Upper lobe of right lung (tissue), 1 donor: ENCODE measurements at regions not wholly inside any gene's neighbourhood (a gene's known extent, or its start where the extent isn't known, plus 50 kb on each side); places are given as distances from the start of the nearest gene placed in this dataset.

ENCODE experiments used
- ATAC-seq: fragments of 200-7000 bp; cut with Tn5 transposase; one replicate; pipeline ENCODE4 v1.9.1; 2020; ENCODE audit warnings: mild to moderate bottlenecking, moderate library complexity
- DNase-seq: peaks from one replicate; pipeline ENCODE4 v3.0.0-alpha.2; 2020
- H3K27ac ChIP-seq: fragments of 200-600 bp; one replicate; pipeline ENCODE4 v1.8.0; 2022
- H3K27me3 ChIP-seq: fragments of 200-600 bp; one replicate; pipeline ENCODE4 v1.8.0; 2022; ENCODE audit warnings: mild to moderate bottlenecking
- H3K36me3 ChIP-seq: fragments of 200-600 bp; one replicate; pipeline ENCODE4 v1.8.0; 2022
- H3K4me1 ChIP-seq: fragments of 200-600 bp; one replicate; pipeline ENCODE4 v1.8.0; 2022
- H3K4me3 ChIP-seq: fragments of 200-600 bp; one replicate; pipeline ENCODE4 v1.8.0; 2022; ENCODE audit warnings: mild to moderate bottlenecking
- H3K9me3 ChIP-seq: fragments of 200-600 bp; one replicate; pipeline ENCODE4 v1.8.0; 2022
- CTCF ChIP-seq: fragments of 200-600 bp; IDR thresholded peaks from one replicate; pipeline ENCODE4 v1.8.0; 2022; ENCODE audit warnings: antibody characterized with exemption
- intact Hi-C: fragments of 100-400 bp; cut with DNase I; formaldehyde crosslinking; loops from one replicate; pipeline ENCODE4 v1.11.0; 2022
- donor health status: DM: no; HTN: yes; CAD: no; lungs with severe emphysema.

GRCh38 chr20:53842301-53843099, 227.9 kb downstream of the BCAS1 start:
- TF ChIP-seq CTCF, result no peak
- no peaks in the 10 kb centered on the region for H3K27me3 ChIP-seq
- intact Hi-C loops, result no loop called here
- H3K9me3 ChIP-seq, result no peaks in the 10 kb centered on the region
- H3K36me3 ChIP-seq, result no peaks in the 10 kb centered on the region
- no peaks in the 10 kb centered on the region for H3K4me1 ChIP-seq
- ATAC-seq (no peak), DNase-seq (no peak)
- H3K27ac ChIP-seq, result no peak overlapping the region
- H3K4me3 ChIP-seq, result no peak overlapping the region

DNA sequence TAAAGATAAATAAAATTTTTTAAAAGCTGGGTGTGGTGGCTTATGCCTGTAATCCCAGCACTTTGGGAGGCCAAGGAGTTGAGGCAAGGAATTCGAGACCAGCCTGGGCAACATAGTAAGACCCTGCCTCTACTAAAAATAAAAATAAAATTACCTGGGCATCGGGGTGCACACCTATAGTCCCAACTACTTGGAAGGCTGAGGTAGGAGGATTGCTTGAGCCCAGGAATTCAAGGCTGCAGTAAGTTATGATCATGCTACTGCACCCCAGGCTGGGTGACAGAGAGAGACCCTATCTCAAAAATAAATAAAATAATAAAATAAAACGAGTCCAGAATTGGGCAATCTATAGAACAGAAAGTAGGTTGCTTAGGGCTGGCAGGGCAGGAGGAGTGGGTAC, 228.7 kb downstream of the BCAS1 start:
- Histone ChIP-seq H3K9me3 (no peaks in the 10 kb centered on the region), H3K36me3 (no peaks in the 10 kb centered on the region), H3K27me3 (no peaks in the 10 kb centered on the region), H3K27ac (no peak overlapping the region), H3K4me1 (no peaks in the 10 kb centered on the region), H3K4me3 (no peak overlapping the region)
- intact Hi-C loops, result no loop called here
- ATAC-seq (no peak), DNase-seq (no peak)
- TF ChIP-seq CTCF, result no peak

DNA sequence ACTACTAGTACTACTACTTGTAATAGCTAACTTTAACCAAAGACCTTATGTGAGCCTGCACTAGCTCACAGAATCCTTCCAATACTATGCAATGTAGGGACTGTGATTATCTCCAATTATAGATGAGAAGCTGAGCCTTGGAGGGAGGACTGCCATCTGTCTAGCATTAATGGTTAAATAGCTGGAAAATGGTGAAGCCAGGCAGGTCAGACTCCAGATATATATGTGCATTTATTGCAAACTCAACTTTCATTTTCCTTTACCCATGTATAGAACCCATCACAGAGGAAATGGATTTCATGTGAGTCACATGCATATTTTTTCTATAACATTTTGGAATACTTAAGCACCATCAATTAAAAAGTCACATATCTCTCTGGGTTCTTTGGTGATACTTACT, 229.9 kb downstream of the BCAS1 start:
- no peaks in the 10 kb centered on the region for H3K36me3 ChIP-seq
- intact Hi-C loops, result no loop called here
- no peak overlapping the region for H3K4me3 ChIP-seq
- ATAC-seq (no peak), DNase-seq (no peak)
- no peak for TF ChIP-seq CTCF
- no peaks in the 10 kb centered on the region for H3K27me3 ChIP-seq
- no peaks in the 10 kb centered on the region for H3K4me1 ChIP-seq
- no peaks in the 10 kb centered on the region for H3K9me3 ChIP-seq
- no peak overlapping the region for H3K27ac ChIP-seq

DNA sequence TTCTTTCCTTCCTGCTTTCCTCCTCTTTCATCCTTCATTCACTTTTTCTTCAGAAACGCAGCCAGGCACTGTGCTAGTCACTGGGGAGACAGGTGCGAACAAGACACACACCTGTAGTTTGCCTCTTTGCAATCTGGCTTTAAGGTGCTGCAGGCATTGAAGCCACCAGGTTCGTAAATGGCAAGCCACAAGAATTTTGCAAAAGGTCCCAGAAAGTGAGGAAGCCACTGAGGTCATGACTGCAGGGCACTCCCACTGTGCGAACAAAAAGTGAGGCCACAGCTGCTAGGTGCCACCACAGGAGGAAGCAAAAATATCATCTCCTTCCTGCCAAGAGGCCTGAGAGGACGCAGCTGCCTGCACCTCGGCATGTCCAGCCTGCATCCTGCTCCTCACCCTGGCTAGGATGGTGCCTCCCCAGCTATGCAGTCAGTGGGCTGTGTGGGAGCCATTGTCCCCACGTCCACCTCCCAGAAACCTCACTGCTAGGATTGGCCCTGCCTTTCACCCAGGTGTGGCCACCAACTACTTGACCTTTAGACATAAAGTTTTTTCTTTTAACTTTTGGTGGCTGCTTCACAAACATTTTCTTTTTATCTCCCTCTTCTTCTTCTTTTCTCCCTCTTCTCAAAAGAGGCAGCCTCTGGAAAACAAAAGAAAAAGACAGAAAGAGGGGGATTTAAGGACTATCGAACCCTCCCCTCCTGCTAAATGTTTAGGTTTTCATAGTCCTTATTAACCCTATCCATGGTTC, 230.8 kb downstream of the BCAS1 start:
- no peak for TF ChIP-seq CTCF
- Histone ChIP-seq H3K27ac (no peak overlapping the region), H3K27me3 (no peaks in the 10 kb centered on the region), H3K4me3 (no peak overlapping the region), H3K4me1 (peaks cover 5% of the 10 kb centered on the region), H3K36me3 (no peaks in the 10 kb centered on the region), H3K9me3 (no peaks in the 10 kb centered on the region)
- DNase-seq (no peak), ATAC-seq (peak; percentile 83)
- intact Hi-C loops, result no loop called here

DNA sequence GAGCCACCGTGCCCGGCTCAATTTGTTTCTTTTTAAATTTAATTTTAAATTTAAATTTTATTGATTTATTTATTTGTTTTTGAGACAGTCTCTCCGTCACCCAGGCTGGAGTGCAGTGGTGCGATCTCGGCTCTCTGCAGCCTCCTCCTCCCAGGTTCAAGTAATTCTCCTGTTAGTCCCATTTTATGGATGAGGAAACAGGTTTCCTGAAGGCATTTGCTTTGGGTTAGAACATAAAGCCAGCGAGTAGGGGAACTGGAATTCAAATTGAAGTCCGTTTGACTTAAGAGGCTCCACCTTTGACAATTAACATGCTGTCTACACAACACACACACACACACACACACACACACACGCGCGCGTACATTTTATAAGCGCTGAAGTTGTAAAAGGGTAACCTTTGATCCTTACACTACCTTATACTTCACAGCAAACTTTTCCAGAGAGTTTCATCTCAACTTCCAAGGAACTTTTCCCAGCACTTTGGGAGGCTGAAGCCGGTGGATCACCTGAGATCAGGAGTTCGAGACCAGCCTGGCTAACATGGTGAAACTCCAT, 232.0 kb downstream of the BCAS1 start:
- ATAC-seq (no peak), DNase-seq (no peak)
- Histone ChIP-seq H3K4me3 (no peak overlapping the region), H3K27ac (no peak overlapping the region), H3K36me3 (no peaks in the 10 kb centered on the region), H3K27me3 (no peaks in the 10 kb centered on the region), H3K4me1 (peaks cover 5% of the 10 kb centered on the region), H3K9me3 (no peaks in the 10 kb centered on the region)
- TF ChIP-seq CTCF, result no peak
- intact Hi-C loops, result no loop called here
